GM18867 (cell line): ENCODE measurements at regions not wholly inside any gene's neighbourhood (a gene's known extent, or its start where the extent isn't known, plus 50 kb on each side); places are given as distances from the start of the nearest gene placed in this dataset.
"Not testable (repeated sequence)": the region's sequence is repeated elsewhere in the genome, so short reads cannot be mapped to it uniquely, and the experiment has no call there.

Experiments
- ATAC-seq: cut with Tn5 transposase; IDR thresholded peaks from one replicate; pipeline ENCODE4 v1.9.1; 2021; ENCODE audit warnings: mild to moderate bottlenecking, moderate library complexity; ENCODE audit not compliant: unreplicated experiment

DNA sequence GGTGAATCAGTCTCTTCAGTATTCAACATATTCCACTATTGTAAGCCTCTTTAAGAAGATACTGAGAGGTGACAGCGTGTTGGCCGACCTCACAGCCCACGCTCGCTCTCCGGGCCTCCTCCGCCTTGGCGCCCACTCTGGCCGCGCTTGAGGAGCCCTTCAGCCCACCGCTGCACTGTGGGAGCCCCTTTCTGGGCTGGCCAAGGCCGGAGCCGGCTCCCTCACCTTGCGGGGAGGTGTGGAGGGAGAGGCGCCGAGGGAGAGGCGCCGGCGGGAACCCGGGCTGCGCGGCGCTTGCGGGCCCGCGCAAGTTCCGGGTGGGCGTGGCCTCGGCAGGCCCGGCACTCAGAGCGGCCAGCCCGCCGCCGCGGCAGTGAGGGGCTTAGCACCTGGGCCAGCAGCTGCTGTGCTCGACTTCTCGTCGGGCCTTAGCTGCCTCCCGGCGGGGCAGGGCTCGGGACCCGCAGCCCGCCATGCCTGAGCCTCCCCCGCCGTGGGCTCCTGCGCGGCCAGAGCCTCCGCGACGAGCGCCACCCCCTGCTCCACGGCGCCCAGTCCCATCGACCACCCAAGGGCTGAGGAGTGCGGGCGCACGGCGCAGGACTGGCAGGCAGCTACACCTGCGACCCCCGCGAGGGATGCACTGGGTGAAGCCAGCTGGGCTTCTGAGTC, 306.4 kb downstream of the SEMA3D start:
- ATAC-seq, result not testable (repeated sequence)

DNA sequence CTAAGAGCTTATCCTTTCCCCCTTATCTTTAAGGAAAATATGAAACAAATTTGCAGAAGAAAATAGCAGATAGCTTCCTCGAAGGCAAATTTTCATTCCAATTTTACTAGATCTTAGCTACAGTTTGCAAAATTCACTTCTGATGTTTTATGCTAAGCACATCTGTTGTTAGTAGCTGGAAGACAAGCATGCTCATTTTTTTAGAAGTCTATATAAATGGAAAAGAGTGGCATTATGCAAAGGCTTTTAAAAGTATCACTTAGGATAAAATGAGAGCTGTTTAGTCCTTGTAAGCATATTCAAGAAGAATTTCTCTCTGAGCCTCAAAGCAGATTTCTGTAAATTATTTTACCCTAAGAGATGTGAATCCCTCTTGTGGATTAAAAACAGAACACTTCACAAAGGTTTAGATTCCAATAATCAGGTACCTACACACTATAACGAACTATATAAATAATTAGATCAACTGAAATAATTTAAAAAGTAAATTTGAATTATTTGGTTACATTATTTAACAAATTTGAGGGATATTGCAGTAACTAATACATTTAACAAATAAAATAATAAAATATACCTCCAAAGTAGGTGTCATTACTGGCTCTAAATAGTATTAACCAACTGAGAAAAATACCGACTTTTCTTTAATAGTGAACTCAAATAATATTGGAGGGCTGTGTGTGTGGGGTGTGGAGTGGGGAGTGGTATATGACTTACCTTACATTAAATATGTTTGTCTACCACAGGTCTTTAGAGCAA, 307.1 kb downstream of the SEMA3D start:
- no peak for ATAC-seq

DNA sequence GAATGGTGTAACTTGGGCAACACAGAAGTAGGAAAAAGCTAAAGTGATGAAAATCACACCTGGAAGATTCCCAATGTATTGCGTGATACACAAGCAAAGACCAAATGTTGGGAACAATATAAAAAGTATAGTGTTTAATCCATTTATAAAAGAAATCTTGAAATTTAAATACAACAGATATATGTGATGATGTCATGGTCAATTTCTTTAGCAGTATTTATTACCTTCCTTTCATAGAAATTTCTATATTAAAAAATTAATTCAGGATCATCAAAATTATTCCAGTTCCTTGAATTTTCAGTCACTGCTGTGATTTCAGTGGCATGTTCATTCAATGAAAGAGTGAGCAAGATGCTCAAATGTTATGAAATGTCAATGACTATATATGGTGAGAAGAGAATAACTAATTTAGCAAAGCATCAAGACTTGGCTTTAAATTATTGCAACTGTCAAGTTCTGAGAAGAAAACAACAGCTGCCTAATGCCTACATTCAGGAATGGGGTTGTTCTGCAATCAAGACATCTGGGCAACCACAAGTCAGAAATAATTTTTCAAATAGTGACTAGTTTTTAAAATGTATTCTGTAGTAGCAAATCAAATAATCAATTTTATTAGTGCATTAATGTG, 308.8 kb downstream of the SEMA3D start:
- no peak for ATAC-seq

DNA sequence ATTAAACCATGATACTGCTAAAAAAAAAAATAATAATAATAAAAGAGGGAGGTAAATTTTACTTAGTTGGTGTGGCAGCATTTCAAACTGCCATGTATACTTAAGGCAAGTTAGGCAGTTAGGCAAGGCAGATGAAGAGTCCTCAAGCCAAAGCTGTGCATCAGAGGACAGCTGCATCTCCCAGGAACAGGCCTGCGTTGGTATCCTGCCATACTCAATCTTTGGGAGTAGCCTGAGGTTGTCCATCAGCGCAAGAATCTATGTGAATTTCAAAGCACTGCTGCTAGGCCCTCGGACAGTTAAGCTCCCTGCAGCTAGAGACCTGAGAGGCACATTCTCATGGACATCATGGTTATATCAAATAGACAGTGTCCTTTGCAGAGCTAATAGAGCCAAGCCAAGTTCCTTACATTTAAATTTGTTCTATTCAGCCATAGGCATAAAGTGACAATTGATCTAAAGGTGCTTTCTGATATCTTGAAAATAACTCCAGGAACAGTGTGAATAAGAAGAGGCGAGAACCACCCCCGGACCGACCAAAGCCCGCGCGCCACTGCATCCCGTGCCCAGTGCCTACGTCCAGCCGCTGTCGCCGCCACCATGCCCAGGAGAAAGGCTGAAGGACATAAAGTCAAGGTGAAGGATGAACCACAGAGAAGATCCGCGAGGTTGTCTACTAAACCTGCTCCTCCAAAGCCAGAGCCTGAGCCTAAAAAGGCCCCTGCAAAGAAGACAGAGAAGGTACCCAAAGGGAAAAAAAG, 310.6 kb downstream of the SEMA3D start:
- ATAC-seq, result no peak

DNA sequence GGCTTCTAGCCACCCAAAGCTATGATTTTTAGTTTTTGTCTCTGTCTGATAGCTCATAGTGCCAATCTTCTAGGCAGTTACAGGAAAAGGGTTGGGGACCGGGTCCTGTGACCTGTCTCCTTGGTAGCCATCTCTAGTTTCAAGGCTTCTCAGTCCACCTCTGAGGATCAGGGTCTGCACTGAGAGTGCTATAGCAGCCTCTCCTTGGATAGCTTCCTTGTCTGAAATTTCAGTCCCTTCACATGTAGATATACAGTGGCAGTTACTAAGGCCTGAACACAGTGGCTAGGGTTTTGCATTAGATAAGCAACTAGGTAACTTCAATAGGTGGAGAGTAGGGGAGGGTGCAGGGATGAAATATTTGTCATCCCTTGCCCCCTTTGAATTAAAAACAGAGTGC, 321.3 kb downstream of the SEMA3D start:
- ATAC-seq, result no peak

DNA sequence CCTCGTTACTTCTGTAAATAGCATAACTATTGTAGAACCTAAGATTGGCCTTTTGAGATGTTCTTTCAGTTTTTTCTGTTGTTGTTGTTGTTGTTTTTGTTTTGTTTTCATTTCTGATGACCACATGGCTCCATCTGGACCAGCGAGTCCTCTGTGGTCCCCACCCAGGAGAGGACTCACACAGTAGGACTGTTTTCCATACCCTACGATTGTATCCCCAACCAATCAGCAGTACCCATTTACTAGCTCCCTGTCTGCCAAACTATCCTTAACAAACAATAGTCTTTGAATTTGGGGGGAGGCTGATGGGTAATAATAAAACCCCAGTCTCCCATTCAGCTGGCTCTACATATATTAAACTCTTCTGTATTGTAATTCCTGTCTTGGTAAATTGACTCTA, 329.5 kb downstream of the SEMA3D start:
- no peak for ATAC-seq

DNA sequence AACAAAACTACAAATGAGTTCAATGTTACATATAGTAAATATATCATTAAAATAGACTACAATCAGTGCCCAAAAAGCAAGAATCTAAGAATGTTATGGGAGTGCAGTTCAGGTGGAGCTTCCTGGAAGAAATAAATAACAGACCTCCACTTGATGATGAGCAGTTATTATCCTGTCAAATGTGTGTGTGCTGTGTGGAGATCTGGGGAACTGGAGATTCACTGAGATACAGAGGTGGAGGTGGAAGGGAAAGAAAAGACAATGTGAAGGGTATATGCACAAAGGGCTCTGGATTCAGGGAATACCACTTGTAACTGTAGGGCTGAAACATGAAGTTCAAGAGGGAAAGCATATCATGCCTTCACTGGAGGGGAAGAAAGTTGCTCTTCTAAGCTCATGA, 331.1 kb downstream of the SEMA3D start:
- no peak for ATAC-seq

DNA sequence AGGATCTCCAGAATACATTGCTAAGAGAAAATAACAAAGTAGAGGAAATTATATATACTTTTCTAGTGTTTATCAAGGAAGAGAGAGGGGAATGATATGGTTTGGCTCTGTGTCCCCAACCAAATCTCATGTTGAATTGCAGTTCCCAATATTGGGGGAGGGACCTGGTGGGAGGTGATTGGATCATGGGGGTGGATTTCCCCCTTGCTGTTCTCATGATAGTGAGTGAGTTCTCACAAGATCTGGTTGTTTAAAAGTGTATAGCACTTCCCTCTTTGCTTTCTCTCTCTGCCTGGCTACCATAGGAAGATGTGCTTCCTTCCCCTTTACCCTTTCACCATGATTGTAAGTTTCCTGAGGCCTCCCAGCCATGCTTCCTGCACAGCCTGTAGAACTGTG, 337.9 kb downstream of the SEMA3D start:
- not testable (repeated sequence) for ATAC-seq

DNA sequence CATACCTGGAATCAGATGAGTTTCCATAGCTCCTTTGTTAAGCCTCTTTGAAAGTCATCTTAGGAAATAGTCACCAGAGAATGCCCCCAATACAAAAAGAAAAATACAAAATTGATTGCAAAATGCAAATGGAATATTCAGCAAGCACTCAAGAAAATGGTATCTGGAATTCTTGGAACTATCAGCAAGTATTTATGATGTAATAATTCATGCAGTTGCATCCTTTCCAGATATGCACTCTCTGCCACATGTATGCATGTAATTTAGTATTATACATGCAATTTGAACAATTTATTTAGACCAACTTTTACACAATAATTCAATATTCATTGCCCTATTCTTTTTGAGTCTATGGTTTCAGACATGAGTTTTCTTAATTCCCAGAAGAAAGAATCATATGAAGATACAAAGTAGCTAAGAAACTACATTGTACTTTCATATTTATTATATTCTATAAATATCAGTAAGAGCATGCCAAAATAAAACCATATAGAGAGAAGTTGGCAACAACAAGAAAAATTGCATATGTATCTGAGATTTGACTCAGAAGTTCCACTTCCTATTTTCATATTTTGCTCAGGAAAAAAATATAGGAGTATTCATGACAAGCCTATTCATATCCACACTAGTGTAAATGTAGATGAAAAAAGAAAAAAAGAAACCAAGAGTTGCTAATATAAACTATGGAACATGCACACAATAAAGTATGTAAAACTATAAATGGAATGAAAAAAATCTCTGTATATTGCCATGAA, 338.5 kb downstream of the SEMA3D start:
- no peak for ATAC-seq

DNA sequence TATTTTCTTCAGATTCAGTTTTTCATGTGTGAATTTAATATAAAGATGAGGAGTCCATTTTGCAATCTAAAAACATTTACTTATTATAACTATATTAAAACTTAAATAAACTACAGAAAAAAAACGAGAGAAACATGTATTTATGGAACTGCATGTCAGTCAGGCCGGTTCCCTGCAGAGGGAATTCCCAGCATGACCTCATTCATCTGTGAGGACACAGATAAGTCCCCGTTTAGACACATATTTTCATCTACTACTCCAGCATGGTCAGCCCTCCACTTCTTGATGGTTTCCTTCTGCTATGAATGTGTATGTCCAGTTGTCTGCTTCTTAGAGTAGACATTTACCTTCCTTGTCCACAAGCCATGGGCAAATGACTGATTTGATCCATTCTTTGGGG, 339.1 kb downstream of the SEMA3D start:
- no peak for ATAC-seq

DNA sequence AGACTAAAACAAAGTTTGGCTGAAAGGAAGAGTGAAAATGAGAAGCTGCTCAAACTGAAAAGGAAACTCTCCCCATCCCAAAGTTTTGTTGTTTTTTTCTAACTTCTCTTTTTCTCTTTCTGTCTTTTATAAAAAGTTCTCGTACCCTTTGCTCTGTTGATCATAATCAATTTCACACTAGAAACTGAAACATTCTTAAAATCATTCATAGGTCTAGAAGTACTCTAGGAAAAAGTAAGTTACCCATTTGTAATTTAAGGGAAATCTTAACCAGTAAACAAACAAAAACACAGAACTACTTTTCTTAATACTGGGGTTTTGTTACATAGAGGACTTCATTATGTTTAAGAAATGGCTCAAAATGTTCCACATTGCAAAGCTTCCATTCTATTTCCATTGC, 339.8 kb downstream of the SEMA3D start:
- ATAC-seq, result no peak

DNA sequence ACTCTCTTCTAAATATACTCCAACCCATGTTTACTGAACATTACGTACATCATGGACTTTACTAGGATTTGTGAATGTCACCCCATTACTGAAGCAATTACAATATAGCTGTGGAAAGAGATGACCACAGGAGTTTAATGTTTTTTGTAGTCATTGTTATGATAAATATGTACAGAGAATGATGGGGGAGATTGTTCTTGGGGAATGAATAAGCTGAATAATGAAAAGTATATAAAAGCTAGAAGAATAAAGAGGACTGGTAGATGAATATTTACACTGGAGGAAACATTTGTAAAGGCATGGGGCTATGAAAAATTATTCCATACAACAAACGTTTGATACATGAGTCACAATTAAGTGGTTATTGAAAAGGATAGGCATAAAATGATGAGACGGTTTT, 340.9 kb downstream of the SEMA3D start:
- no peak for ATAC-seq

DNA sequence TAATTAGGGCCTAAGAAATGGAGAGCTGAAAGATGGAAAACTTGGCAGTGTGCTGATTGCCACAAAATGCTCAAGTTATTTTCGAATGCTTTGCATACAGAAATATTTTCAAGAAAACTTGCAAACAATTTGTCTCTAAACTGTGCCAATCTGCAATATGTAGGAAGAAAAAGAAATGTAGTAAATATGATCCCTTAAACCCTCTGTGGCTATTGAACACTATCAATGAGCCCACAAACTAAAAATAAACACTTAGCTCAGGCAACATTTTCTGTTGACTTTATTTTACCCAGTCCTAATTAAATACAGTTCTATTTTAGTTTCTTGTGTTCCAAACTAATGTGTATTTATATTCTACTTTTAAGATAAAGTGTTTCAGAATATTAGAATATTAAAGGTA, 342.1 kb downstream of the SEMA3D start:
- ATAC-seq, result no peak

DNA sequence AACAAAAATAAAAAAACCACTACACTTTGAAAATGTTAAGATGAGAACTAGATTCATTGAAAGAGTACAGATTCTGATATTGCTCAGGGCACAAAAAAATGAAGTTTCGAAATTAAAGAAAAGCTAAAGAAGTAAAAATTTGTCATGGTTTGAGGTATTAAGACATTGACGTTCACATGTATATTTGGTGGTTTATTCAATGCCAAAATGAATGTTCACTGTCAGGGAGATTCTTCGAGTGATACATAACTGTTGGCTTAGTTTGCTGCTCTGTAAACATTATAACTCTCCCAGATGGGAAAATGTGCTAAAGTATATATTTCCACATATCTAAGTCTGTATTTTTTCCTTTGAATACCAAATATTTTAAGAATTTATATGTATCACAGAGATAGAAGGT, 345.0 kb downstream of the SEMA3D start:
- no peak for ATAC-seq

DNA sequence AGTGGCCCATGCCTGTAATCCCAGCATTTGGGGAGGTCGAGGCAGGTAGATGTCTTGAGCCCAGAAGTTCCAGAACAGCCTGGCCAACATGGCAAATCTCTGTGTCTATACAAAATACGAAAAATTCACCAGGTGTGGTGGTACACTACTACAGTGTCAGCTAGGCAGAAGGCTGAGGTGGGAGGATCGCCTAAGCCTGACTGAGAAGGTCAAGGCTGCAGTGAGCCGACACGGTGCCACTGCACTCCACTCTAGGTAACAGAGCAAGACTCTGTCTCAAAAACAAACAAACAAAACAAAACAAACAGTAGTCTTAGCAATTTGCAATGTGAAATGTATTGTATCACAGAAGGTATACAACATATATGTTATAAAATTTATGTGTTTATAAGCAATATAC, 348.0 kb downstream of the SEMA3D start:
- no peak for ATAC-seq

DNA sequence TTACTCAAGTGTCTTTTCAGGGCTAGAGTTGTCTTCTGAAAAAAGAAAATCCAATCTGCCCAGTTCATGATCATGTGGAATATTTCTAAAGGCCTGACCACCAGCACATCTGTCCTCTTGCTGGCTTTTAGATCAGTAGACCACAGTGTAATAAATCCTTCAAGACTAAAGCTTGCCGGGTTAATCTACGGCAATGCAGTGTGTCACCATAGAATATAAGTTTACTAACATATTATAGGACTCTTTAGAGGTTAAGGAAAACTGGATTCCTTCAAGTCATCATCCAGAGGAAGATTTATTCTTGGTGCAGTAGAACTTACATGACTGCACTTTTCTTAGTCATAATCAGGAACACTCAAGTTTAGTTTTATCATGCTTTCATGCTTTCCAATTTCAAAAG, 349.5 kb downstream of the SEMA3D start:
- no peak for ATAC-seq

DNA sequence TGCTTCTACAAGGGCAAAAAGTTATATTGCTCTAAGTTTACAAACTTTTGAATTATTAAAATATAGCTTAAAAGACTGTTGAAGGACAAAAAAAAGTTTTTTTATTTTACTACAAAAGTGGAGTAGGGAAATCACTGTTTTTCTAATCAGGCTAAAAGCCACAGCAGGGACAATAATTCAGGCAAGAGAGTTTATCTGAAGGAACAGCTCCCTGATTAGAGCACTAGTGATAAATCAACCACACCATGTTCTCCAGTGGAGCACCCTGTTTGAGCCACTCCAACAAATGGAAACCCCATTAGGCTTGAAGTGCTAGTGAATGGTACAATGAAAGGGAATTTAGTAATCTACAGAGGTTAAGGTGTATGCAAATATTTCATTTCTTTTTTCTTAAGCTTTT, 357.1 kb downstream of the SEMA3D start:
- ATAC-seq, result no peak

DNA sequence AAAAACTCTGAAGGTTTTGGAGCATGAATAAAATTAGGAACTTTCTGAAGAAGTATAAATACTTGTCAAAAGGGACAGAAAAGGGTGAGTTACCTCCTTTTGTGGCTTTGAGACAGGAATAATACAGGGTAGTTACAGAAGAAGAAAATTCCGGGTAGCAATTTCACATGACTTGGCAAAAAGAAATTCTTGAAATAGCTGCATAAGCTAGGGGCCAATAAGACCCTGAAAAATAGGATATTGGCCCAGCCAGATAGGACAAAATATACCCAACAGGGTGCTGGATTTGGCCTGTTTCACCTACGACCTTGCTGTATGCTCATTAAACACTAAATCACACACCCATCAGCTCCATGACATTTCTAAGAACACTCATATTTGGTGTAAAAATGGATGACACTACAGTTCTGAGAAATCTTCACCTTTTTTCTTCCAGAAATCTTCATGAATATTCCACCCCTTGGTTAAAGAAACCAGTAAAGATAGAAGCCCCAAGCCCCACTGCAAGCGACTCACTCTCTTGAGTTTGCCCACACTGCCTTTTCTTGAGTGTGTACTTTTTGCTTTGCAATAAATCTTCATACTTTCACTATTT, 362.7 kb downstream of the SEMA3D start:
- ATAC-seq, result no peak

DNA sequence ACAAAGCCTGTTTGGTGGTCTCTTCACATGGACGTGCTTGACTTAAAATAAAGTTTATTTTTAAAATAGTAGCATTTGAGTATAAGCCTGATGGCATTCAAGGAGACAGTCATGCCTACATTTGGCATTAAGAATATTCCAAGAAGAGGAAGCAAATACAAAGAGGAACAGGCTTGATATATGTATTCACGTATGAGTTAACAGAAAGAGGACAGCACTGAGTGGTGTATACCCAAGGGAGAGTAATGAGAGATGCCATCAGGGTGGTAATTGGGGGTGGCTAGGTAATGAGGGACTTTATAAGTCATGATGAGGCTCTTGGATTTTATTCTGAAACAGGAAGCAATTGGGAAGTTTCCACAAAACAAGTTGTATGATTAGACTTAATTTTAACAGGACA, 363.3 kb downstream of the SEMA3D start:
- ATAC-seq, result no peak

DNA sequence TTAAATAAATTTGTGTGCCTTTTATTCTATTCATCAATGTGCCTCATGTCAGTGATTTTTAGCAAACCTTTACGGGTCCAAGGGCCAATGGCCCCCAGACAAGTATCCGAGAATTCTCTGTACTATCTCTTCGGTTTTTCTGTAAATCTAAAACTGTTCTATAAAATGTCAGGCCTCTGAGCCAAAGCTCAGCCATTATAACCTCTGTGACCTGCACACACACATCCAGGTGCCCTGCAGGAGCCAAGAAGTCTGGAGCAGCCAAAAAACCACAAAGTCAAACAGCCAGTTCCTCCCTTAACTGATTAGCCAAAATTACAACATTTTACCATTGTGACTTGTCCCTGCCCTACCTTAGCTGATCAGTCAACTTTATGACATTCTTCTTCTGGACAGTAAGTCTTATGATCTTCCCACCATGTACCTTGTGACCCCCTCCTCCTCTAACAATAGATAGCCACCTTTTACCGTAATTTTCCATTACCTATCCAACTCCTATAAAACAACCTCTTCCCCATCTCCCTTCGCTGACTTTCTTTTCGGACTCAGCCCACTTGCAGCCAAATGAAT, 363.8 kb downstream of the SEMA3D start:
- no peak for ATAC-seq
